HCT116 (cell line): ENCODE measurements at regions not wholly inside any gene's neighbourhood (a gene's known extent, or its start where the extent isn't known, plus 50 kb on each side); places are given as distances from the start of the nearest gene placed in this dataset.

Experiments
- ATAC-seq: fragments of 200-7000 bp; cut with Tn5 transposase; 2 replicates; pipeline ENCODE4 v1.9.1; 2020; ENCODE audit warnings: mild to moderate bottlenecking, moderate library complexity
- BruUV-seq: library from RNA; stranded (reverse); fragments of 400-500 nt; replicated peaks from 2 replicates; lab custom pipeline; 2021; lab: Mats Ljungman, UMichigan
- CTCF ChIA-PET: fragments of 300-600 bp; sonication (Branson Sonifier 250); formaldehyde crosslinking; loops from one replicate; lab custom pipeline; 2021; ENCODE audit warnings: antibody characterized with exemption; lab: Charles Lee
- POLR2A ChIA-PET: fragments of 300-600, 350-600 bp; sonication (Branson Sonifier 250); formaldehyde crosslinking; loops from one replicate; lab custom pipeline; 2021; ENCODE audit warnings: antibody characterized with exemption; lab: Charles Lee
- RAD21 ChIA-PET, 2 experiments: fragments of 300-600 bp; sonication (Branson Sonifier 250); formaldehyde crosslinking; loops; one replicate each; lab custom pipeline; 2023; ENCODE audit warnings: low total read pairs in 2 of 2; ENCODE audit not compliant: uncharacterized antibody in 2 of 2, unreplicated experiment in 2 of 2, low non-redundant PET in 1 of 2; lab: Charles Lee
- DNase-seq: peaks from one replicate; pipeline ENCODE4 v3.0.0-alpha.2; 2010; ENCODE audit warnings: low read depth, low spot score
- H2AFZ ChIP-seq: fragments of 200-600 bp; shearing (Covaris generic), sonication (generic); 2 replicates; pipeline ENCODE4 v1.6.1; 2017; ENCODE audit warnings: low read depth, mixed run types, mixed read lengths, antibody characterized with exemption, low read length; ENCODE audit not compliant: poor library complexity, severe bottlenecking
- H3K27ac ChIP-seq: 2 replicates; pipeline ENCODE4 v1.5.1; 2012; ENCODE audit warnings: low read depth, low read length
- H3K27me3 ChIP-seq: fragments of 200-600 bp; sonication (generic); 2 replicates; pipeline ENCODE4 v1.6.1; 2016; ENCODE audit warnings: mixed run types, low read length, mixed read lengths; ENCODE audit not compliant: insufficient read depth
- H3K36me3 ChIP-seq, 2 experiments: fragments of 200-500 bp in 1 of 2; fragments of 200-600 bp in 1 of 2; sonication (Bioruptor generic) in 1 of 2; sonication (generic) in 1 of 2; 2 replicates each; pipeline versions ENCODE4 v1.5.1 to v1.6.1; 2014 to 2016; ENCODE audit warnings: low read length in 2 of 2, inconsistent platforms in 1 of 2, mixed read lengths in 1 of 2, mixed run types in 1 of 2; ENCODE audit not compliant: insufficient read depth in 2 of 2, control insufficient read depth in 1 of 2
- H3K4me1 ChIP-seq, 2 experiments: fragments of 200-600 bp in 1 of 2; sonication (generic) in 1 of 2; 2 replicates each; pipeline versions ENCODE4 v1.5.1 to v1.6.1; 2012 to 2017; ENCODE audit warnings: low read length in 2 of 2, inconsistent platforms in 1 of 2, mild to moderate bottlenecking in 1 of 2, mixed read lengths in 1 of 2, mixed run types in 1 of 2, moderate library complexity in 1 of 2; ENCODE audit not compliant: insufficient read depth in 2 of 2, control insufficient read depth in 1 of 2
- H3K4me2 ChIP-seq: fragments of 200-600 bp; sonication (generic); 2 replicates; pipeline ENCODE4 v1.6.1; 2017; ENCODE audit warnings: mixed run types, low read length, mixed read lengths
- H3K4me3 ChIP-seq, 2 experiments: fragments of 200-600 bp in 1 of 2; sonication (generic) in 1 of 2; replicated peaks in 1 of 2; 2 replicates each; pipeline ENCODE4 v1.5.1; 2011 to 2016; ENCODE audit warnings: low read length in 2 of 2, control low read depth in 1 of 2, low read depth in 1 of 2, mild to moderate bottlenecking in 1 of 2, mixed read lengths in 1 of 2, mixed run types in 1 of 2
- H3K79me2 ChIP-seq: fragments of 200-600 bp; sonication (generic); 2 replicates; pipeline ENCODE4 v1.6.1; 2017; ENCODE audit warnings: mild to moderate bottlenecking, mixed run types, low read length, moderate library complexity, mixed read lengths; ENCODE audit not compliant: insufficient read depth
- H3K9ac ChIP-seq: fragments of 200-600 bp; sonication (generic); 2 replicates; pipeline ENCODE4 v1.6.1; 2016; ENCODE audit warnings: low read length, mixed read lengths
- H3K9me2 ChIP-seq: fragments of 200-600 bp; sonication (generic), shearing (Covaris generic); 2 replicates; pipeline ENCODE4 v1.6.1; 2017; ENCODE audit warnings: mixed run types, mild to moderate bottlenecking, moderate library complexity; ENCODE audit not compliant: insufficient read depth
- H3K9me3 ChIP-seq, 2 experiments: fragments of 200-500 bp in 1 of 2; fragments of 200-600 bp in 1 of 2; sonication (Bioruptor generic) in 1 of 2; sonication (generic) in 1 of 2; 2 replicates each; pipeline ENCODE4 v1.6.1; 2014 to 2017; ENCODE audit warnings: low read length in 2 of 2, mixed read lengths in 2 of 2, inconsistent platforms in 1 of 2, low read depth in 1 of 2, mild to moderate bottlenecking in 1 of 2, mixed run types in 1 of 2, moderate library complexity in 1 of 2; ENCODE audit not compliant: control insufficient read depth in 1 of 2, insufficient read depth in 1 of 2
- H4K20me1 ChIP-seq: fragments of 200-600 bp; sonication (generic), shearing (Covaris generic); 2 replicates; pipeline ENCODE4 v1.6.1; 2017; ENCODE audit warnings: mixed run types, mild to moderate bottlenecking, moderate library complexity; ENCODE audit not compliant: insufficient read depth
- CEBPB ChIP-seq: IDR thresholded peaks from 2 replicates; pipeline ENCODE4 v1.6.1; 2012; ENCODE audit warnings: low read depth
- CTCF ChIP-seq, 3 experiments: fragments of 200-600 bp in 1 of 3; sonication (generic) in 1 of 3; IDR thresholded peaks in 2 of 3; conservative IDR thresholded peaks in 1 of 3; 2 replicates each; pipeline ENCODE4 v1.5.1; 2012 to 2017; ENCODE audit warnings: low read depth in 2 of 3, low read length in 2 of 3, antibody characterized with exemption in 1 of 3, borderline replicate concordance in 1 of 3, control low read depth in 1 of 3, mild to moderate bottlenecking in 1 of 3, mixed read lengths in 1 of 3, mixed run types in 1 of 3, moderate library complexity in 1 of 3; ENCODE audit not compliant: insufficient read depth in 1 of 3
- EGR1 ChIP-seq: IDR thresholded peaks from 2 replicates; pipeline ENCODE4 v1.6.1; 2012; ENCODE audit warnings: low read depth
- ELF1 ChIP-seq: IDR thresholded peaks from 2 replicates; pipeline ENCODE4 v1.6.1; 2012; ENCODE audit warnings: low read depth, borderline replicate concordance
- FOSL1 ChIP-seq: IDR thresholded peaks from 2 replicates; pipeline ENCODE4 v1.6.1; 2012; ENCODE audit warnings: low read depth
- POLR2A ChIP-seq: IDR thresholded peaks from 2 replicates; pipeline ENCODE4 v1.7.0; 2011; ENCODE audit warnings: borderline replicate concordance; ENCODE audit not compliant: insufficient read depth, insufficient read length; ENCODE audit errors: extremely low read depth
- POLR2AphosphoS5 ChIP-seq: IDR thresholded peaks from 2 replicates; pipeline ENCODE4 v1.6.1; 2011; ENCODE audit warnings: mild to moderate bottlenecking, low read depth, low read length, moderate library complexity
- RAD21 ChIP-seq: IDR thresholded peaks from 2 replicates; pipeline ENCODE4 v1.6.1; 2012; ENCODE audit warnings: low read depth, mild to moderate bottlenecking
- REST ChIP-seq: IDR thresholded peaks from 2 replicates; pipeline ENCODE4 v1.6.1; 2012; ENCODE audit warnings: low read depth
- SIN3A ChIP-seq: IDR thresholded peaks from 2 replicates; pipeline ENCODE4 v1.6.1; 2012; ENCODE audit warnings: low read depth
- ZFX ChIP-seq: fragments of 450-650 bp; IDR thresholded peaks from 2 replicates; pipeline ENCODE4 v1.6.1; 2017
- intact Hi-C: fragments of 100-400 bp; cut with micrococcal nuclease; formaldehyde crosslinking; loops from 2 replicates; pipeline ENCODE4 v1.10.0; 2022
- TF ChIP-seq, protein P1 (sequence below): IDR thresholded peaks from 2 replicates; pipeline ENCODE4 v1.6.1; 2012
- TF ChIP-seq, protein P2 (sequence below): IDR thresholded peaks from 2 replicates; pipeline ENCODE4 v1.6.1; 2012

DNA sequence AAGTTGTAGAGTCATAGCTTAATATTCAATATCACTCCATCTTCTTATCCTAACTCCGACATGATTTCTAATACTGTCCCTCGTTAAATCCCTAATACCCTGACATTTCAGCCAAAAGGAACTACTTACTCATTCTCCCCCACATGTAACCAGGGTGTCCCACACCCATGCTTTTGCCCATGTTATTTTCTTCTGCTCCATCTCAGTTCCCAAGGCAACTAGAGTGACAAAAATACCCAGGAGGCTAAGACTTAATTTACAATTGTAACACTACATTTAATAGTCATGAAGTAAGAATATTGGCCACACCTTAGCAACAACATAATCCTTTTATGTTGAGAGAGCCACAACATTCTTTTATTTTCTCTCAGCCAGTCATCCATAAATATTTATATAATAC, 248.5 kb upstream of the TGFBR2 start:
- BruUV-seq: no TSS peak
- no peaks in the 10 kb centered on the region for H3K36me3 ChIP-seq
- TF ChIP-seq ZFX (no peak), POLR2AphosphoS5 (no peak), EGR1 (no peak), POLR2A (no peak), FOSL1 (no peak), SIN3A (no peak), RAD21 (no peak), ELF1 (no peak), REST (no peak), CTCF (IDR thresholded peaks at IDR 0.05 in 2 of 3, conservative IDR thresholded peaks at IDR 0.05 in 1 of 3; ENCODE audit: borderline replicate concordance in 1 of 3, insufficient read depth in 1 of 3, low read depth in 2 of 3, low read length in 2 of 3) (no peak), CEBPB (no peak)
- TF ChIP-seq, protein P1, sequence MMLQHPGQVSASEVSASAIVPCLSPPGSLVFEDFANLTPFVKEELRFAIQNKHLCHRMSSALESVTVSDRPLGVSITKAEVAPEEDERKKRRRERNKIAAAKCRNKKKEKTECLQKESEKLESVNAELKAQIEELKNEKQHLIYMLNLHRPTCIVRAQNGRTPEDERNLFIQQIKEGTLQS: no peak
- TF ChIP-seq, protein P2, sequence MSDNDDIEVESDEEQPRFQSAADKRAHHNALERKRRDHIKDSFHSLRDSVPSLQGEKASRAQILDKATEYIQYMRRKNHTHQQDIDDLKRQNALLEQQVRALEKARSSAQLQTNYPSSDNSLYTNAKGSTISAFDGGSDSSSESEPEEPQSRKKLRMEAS: no peak
- H3K27me3 ChIP-seq: no peaks in the 10 kb centered on the region
- no peak overlapping the region for H3K9ac ChIP-seq
- DNase-seq: no peak
- H4K20me1 ChIP-seq: no peaks in the 10 kb centered on the region
- no peaks in the 10 kb centered on the region for H3K79me2 ChIP-seq
- intact Hi-C loops: no loop called here
- no peak overlapping the region for H3K4me3 ChIP-seq
- no peak for ATAC-seq
- H3K9me2 ChIP-seq: no peaks in the 10 kb centered on the region
- peaks cover 3 to 6% of the 10 kb centered on the region in 2 experiments; a peak in 1 of 4 replicates for H3K4me1 ChIP-seq
- H3K27ac ChIP-seq: no peak overlapping the region
- CTCF ChIA-PET: no interaction called here
- POLR2A ChIA-PET: no interaction called here
- no peak overlapping the region for H2AFZ ChIP-seq
- H3K4me2 ChIP-seq: no peak overlapping the region
- RAD21 ChIA-PET: no interaction called here
- no peaks in the 10 kb centered on the region for H3K9me3 ChIP-seq
